SK-N-DZ (cell line): ENCODE measurements at regions not wholly inside any gene's neighbourhood (a gene's known extent, or its start where the extent isn't known, plus 50 kb on each side); places are given as distances from the start of the nearest gene placed in this dataset.
"Not testable (repeated sequence)": the region's sequence is repeated elsewhere in the genome, so short reads cannot be mapped to it uniquely, and the experiment has no call there.

Source experiments
- DNase-seq: peaks from one replicate; pipeline ENCODE4 v3.0.0-alpha.2; 2015; ENCODE audit warnings: low spot score

DNA sequence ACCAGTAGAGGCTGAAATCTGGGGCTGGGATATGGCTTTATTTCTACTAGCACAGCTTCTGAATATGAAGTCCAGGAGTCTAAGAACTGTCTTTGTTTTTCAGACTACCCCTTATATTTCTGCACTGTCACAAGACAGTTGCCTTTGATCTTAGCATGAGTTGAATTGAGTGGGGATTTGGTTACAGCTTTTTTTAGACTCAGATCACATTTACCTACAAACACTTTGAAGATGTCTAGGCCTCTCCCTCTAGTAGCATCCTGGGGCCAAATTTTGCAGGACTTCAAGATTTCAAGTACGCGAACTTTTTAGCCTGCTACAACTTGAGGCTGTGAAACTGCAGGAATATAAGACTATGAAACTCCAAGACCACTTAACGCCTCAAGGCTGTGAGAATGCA, 240.2 kb downstream of the NEBL start:
- no peak for DNase-seq

DNA sequence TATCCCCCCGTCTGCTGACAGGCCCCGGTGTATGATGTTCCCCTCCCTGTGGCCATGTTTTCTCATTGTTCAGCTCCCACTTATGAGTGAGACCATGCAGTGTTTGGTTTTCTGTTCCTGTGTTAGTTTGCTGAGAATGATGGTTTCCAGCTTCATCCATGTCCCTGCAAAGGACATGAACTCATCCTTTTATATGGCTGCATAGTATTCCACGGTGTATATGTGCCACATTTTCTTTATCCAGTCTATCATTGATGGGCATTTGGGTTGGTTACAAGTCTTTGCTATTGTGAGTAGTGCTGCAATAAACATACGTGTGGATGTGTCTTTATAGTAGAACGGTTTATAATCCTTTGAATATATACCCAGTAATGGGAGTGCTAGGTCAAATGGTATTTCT, 244.7 kb downstream of the NEBL start:
- not testable (repeated sequence) for DNase-seq

DNA sequence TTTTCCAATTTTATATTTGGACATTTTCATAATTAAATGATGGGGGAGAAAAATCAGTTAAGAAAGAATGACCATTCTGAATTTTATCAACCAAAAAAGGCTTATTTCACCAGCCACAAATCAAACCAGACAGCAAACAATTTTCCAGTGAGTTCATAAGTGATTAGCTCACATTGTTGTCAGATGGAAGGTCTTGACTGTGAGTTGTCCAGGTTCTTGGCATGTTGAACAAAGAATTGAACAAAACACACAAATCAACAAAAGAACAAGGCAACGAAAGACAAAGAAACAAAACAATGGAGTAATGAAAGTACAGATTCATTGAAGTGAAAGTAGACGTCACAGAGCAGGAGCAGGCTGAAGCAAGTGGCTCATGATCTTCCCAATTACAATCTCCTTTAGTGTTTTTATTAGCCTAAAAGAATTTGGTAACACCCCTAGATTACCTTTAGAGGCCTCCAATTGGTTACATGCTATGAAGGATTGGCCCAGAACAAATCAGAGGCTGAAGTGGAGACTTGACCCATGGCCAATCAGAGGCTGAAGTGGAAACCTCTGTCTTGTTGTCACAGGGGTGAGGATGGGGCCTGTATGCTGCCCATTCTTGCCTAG, 248.7 kb downstream of the NEBL start:
- no peak for DNase-seq

DNA sequence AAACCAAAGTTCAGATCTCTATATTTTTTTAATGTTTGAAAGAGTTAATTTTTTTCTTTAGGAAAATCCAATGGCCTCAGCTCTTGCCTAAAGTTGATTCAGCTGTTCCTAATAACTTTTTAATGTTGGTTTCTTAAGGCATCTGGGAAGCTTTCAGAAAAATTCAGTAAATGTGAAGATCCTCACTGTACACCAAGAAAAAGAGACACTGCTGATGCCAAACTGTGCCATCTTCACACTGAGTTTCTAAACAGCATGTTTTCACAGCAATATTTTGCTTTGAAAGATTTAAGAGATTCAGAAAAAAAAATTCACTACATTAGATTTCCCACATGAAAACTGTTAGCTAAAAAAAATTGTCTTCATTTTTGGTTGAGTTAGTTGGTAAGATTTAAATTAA, 249.4 kb downstream of the NEBL start:
- DNase-seq, result no peak

DNA sequence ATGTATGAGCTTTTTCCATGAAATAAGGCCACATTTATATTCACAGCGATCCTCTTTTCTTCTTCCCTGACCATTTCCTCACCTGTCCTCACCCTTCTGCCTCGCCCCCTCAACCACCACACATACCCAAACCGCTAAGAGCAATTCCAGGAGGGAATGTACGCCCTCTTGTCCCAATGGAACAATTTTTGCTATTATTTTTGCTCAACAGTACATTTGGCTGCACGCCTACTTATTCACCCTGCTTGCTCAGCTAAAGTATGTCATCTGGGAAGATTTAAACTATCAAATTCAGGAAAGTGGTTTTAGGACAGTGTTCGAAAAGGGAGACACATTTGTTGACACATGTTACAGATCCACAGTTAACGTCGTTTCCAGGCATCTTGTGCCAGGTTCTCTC, 252.7 kb downstream of the NEBL start:
- DNase-seq, result no peak

DNA sequence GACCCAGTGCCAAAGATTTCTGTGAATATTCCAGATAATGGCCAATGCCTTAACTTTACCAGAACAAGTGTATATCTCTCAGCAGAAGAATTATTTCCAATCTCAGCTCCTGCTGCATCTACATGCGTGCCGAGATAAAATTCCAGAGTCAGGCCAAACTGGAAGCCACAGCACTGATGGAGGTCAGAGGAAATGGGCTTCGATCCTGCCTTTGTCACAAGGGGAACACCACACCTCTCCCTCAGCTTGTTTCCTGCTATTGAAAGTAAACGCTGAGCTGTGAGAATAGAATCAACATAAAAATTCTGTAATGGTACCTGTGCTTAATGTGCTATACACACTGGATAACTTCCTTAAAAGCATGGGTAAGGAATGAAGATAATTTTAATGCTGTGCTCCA, 255.5 kb downstream of the NEBL start:
- DNase-seq, result no peak

DNA sequence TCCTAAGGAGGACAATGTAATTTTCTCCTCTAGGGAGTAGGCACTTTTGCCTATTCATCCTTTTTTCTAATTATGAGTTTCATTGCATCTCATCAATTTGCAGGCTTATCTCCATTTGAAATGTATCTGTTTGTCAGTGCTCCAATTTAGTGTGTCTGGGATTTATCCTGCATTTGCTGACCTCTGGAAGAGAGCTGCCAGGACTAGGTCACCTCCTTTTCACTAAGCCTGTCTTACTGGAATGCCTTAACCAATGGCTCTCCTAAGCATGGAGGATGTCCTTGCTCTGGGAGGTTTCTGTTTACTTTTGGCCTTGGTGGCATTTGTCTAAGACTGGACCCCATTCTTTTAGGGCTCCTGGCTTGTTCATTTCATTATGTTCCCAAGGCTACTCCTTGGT, 261.5 kb downstream of the NEBL start:
- peak; percentile 82 for DNase-seq

DNA sequence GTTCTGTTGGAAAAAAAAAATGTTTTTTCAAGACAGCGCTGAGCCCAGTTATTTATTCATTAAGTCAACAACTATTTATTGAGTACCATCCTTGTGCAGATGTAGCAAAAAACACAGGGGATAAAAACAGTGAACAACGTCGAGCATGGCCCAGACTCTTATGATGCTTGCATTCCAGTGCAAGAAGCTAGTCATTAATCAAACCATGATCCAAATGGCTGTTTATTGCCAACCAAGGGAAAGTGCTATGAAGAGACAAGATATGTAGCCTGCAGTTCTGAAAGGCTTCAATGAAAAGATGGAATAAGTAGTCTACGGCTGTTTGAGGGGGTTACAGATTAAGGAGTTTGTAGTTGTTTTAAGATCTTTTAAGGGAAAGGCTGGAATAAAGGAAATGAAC, 262.3 kb downstream of the NEBL start:
- peak; percentile 25 for DNase-seq

DNA sequence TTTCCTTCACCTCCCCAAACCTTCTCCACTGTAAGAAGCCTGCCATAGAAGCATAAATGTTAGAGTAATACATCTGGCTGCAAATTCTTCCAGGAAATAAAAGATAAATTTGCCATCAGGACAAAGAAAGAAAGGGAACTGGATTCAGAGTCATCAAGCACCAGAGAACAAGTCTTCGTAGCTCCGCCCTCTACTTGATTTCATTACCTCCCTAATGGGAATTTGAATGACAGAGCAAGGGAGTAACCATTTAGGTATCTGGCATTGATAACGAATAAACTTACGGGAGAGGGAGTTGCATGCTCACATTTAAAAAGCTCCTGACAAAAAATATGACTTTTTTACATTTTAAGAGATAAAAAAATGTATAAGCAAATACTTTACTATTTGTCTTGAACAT, 263.4 kb downstream of the NEBL start:
- DNase-seq, result peak; percentile 32

DNA sequence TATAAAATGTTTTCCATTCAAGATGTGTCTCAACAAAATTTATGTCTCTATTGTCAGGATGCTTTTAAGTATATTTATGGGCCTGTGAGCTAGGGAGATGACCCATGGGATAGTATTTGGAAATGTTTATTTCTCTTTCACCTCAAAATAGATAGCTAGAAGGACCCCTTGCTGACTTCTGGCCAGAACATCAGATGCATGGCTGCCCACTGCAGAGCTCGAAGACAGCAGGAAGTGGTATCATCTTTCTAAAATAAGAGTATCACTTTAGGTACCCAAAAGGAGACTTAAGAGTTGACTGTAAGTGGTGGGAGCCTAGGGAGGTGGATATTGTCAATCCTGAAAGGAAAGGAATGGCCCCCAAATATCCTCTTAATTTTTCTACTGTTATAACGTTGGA, 264.4 kb downstream of the NEBL start:
- DNase-seq, result no peak

DNA sequence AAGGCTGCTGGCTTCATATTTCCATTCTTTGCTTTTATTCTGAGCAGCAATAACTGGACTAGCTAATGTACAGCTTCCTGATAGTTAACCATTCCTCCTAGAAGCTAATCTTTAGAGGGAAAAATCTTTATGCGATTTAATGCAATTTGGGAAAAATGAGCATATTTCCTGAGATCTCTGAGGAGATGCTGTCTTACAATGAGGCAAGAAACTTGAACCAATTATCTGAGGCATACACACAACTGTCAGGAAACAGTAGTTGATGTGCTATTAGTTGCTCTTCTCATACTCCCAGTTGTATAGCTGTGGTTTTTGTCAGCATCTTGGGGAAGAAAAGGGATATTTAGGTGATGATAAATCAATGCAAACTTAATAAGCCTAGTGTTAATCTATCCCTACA, 265.9 kb downstream of the NEBL start:
- DNase-seq, result no peak

DNA sequence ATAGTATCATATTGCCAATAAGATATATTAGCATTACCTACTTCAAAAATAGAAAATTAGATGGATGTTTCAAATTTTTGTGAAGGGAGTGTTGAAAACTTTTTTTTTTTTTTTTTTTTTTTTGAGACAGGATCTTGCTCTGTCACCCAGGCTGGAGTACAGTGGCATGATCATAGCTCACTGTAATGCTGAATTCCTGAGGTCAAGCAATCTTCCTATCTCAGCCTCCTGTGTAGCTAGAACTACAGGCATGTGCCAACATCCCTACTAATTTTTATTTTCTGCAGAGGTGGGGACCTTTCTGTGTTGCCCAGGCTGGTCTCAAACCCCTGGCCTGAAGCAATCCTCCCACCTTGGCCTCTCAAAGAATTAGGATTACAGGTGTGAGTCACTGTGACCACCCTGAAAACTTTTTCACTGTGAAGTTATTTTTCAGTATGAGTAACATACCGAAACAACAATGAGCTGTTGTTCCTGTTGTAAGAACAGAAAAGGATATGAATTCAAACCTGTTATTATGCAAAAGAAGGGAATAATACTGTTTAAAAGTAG, 266.9 kb downstream of the NEBL start:
- DNase-seq, result no peak

DNA sequence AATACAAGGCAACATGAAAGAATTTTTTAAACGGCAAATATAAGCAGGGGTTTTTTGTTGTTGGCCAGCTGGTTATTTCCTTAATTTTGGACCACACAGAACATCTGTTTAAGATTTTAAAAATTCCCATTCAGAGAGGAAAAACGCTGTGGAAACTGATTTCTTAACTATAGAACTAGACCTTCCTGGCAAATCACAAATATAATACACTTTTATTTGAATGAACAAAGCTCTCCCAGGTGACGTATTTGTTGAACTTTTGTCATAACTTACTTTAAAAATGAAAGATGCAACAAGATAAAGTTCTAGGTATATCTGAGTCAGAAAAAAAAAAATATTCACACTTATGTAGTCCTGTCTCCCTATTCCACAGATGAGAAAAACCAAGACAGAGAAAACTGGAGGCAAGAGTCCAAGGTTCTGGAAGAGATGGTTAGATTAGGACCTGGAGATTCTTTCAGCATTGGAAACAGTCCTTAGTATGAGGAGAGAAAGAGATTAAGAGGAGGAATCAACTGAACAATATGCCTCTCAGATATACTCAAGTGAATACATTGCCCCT, 269.1 kb downstream of the NEBL start:
- no peak for DNase-seq

DNA sequence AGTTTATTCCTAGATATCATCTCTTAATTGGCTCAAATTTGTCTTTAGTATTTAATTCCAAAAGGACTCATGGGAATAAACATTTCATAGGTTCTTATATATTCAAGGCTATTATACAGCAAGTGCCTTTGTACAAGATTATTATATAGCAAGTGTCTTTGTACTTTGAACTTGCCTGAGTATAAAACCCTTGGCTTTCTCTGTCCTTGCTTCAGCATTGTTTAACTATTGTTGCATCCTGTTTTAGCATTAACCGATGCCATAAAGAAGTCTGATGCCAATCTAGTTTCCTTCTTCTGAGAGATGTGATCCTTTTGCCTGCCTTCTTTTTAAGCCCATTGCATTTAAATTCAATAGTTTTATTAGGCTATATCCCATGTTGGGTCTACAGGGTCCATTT, 270.0 kb downstream of the NEBL start:
- DNase-seq, result no peak

DNA sequence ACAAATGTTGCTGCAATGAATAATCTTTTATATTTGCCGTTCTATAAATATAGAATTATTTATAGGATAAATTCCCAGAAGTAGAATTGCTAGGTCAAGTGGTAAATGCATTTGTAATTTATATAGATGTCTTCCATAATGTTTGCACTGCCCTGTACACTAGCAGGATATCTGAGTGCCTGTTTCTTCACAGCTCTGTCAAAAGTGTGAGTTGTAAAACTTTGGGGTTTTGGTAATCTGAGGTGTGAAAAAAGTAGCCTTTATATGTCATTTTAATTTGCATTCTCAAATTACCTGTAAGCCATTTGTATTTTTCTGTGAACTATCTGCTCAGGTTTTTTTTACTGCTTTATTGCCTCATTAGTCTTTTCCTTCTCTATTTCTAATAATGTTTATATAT, 271.2 kb downstream of the NEBL start:
- no peak for DNase-seq

DNA sequence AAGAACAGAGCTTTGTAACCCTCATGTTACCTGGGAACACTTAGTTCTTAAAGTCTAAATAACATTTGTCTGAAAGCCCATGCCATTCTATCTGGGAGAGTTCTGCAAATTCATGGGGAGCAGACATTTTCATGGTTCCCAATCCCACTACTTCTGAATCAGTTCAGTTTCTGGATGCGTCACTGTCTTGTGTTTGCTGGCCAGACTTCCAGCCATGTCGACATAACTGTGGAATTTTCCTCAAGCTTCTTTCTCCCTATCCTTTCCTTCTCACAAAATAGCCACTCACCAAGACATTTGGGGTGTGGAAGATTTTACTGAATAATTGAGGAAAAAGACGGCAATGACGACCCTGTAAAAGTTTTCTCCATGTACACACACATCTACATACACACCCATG, 272.5 kb downstream of the NEBL start:
- DNase-seq, result no peak

DNA sequence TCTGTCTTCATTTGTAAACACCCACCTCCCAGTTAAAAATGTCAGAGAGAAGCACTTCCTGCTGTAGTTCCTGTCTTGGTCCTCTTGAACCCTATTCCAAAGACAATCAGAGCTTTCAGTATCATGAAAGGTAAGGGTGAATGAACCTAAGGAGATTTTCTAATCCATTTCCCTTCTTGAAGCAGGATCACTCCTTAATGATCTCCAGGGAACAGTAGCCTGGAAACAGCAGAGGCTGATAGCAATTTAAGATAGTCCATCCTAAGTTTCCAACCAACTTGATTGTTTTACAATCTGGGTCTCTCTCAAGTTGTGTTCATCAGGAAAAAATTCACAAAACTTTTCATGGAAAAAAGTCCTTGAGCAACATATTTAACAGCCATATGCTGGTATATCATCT, 273.6 kb downstream of the NEBL start:
- no peak for DNase-seq

DNA sequence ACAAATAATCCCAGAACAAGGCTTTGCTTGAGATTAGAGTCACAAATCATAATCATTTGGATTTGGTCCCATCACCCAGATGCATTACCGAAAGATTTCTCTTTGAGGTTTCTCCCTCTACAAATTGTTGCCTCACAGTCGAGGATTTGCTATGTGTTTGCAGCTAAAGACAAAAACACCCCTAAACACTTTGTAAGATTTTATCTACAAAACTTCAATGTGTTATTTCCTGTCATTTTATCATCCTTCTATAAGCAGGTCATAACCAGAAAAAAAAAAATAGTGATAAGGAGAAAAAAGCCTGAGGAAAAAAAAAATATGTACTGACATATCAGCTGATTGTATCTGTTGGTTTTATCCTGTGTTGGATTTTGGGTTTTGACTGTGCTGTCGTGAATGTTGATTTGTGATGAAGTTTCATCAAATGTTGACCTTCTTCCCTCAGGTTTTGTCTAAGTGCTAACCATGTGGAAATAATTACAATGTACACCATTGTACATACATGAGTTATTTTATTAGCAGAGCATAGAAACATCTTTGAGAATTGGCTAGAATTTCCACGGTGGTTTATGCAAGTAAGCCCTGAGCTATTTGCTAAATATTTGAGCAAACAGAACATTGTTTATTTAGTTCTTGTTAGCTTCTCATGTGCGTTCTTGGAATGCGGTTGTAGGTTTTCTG, 274.4 kb downstream of the NEBL start:
- no peak for DNase-seq

DNA sequence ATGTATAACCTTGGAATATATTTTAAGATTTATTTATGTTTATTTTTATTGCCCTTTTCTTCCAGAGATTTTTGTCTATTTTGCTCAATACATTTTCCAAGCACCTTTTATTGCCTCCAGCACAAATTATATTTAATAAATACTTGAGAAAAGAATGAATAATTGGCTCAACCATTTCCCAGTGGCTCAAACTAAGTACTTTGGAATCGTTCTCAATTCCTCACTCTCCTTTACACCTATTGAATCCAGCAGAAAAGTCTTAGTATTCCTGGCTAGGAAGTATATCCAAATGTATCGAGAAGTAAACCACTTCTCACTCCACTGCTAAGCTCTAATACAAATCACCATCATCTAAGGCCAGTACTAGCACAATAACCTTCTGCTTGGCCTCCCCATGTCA, 276.1 kb downstream of the NEBL start:
- DNase-seq, result no peak

DNA sequence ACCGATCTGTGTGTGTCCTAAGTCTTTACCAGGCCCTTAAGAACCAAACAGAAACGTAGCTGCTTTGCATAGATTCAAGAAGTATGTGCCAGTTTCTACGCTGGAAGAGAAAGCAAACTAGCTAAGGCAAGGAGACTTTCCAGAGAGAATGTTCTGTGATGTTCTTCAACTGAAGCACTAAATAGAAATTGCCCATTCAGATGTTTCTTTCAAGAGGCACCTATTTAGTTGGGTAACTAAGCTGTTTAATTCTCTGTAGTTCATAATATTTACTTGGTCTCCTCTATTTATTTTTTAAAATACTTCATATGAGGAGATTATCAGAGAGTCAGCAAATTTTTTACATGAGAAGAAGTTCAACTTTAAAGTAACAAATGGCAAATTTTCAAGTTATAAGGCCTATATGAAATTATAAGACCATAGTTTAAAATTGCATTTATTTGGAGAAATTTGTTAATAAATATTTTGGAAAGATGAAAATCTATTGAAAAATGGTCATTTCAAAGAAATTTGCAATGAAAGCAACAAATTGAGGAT, 279.0 kb downstream of the NEBL start:
- DNase-seq, result no peak

DNA sequence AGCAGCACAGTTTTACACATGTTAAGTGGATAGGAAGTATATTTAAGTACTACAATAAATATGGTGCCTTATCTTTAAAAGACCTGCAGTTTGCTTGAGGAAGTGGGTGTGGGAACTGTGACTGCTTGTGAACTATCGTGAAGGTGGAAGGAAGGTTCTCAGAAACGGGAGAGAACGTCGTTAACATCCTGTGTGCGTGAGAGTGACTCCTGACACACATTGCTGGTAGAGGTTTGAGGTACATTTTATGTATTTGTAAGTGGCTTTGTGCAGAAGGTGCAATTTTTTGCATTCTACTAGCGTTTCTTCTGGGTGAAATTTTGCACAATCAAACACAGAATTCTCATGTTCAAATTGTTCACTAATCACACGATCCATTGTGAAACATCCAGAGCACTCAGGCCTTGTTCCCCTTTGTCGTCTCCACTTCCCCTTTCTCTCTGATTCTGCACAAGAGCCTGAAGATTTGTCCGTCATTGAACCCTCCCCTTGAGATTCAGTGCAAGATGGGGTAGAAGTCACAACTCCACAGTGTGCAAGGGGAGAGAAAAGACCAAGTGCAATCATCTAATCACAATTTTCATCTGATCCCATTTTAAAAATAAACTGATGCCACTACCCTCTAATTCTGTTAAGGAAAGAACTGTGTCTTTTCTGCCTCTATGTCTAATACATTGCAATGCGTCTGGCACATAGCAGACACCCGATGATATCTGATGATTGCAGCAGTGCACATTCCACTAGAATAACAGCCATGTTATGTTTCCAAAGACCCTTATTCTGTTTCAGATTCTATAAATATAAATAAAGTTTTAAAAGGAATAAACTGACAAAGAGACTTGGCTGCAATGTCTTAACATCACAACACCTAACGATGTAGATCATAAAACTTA, 279.9 kb downstream of the NEBL start:
- DNase-seq, result no peak
